ENCODE measurements at regions not wholly inside any gene's neighbourhood (a gene's known extent, or its start where the extent isn't known, plus 50 kb on each side); places are given as distances from the start of the nearest gene placed in this dataset.
"Not testable (repeated sequence)": the region's sequence is repeated elsewhere in the genome, so short reads cannot be mapped to it uniquely, and the experiment has no call there.

- CTCF ChIA-PET = no interaction called here
- POLR2A ChIA-PET = no interaction called here
Measured at GRCh38 chr9:135305546-135306180, 173.9 kb upstream of the PPP1R26 start.

GRCh38 chr9:135306699-135307098, 172.9 kb upstream of the PPP1R26 start:
- POLR2A ChIA-PET = no interaction called here
- CTCF ChIA-PET = no interaction called here

GRCh38 chr9:135307300-135307699, 172.3 kb upstream of the PPP1R26 start:
- ChIA-PET CTCF (interaction anchor here (0.6 kb wide), 1 partner anchor 698 kb away, joined by 3 read pairs; no protein-coding TSS in a partner anchor), POLR2A (no interaction called here)

GRCh38 chr9:135307919-135308318, 171.7 kb upstream of the PPP1R26 start:
- CTCF ChIA-PET = interaction anchor here (0.6 kb wide), 1 partner anchor 699 kb away, joined by 3 read pairs; no protein-coding TSS in a partner anchor

GRCh38 chr9:135308821-135309762, 170.5 kb upstream of the PPP1R26 start:
- ChIA-PET POLR2A (no interaction called here), CTCF (no interaction called here)

More at GRCh38 chr9:135307919-135308318, 171.7 kb upstream of the PPP1R26 start:
- POLR2A ChIA-PET = not testable (repeated sequence)

GRCh38 chr9:135309763-135310125, 169.8 kb upstream of the PPP1R26 start:
- POLR2A ChIA-PET = no interaction called here
- CTCF ChIA-PET = no interaction called here

GRCh38 chr9:135310134-135310533, 169.4 kb upstream of the PPP1R26 start:
- POLR2A ChIA-PET = no interaction called here
- CTCF ChIA-PET = no interaction called here

- ChIA-PET POLR2A (no interaction called here), CTCF (no interaction called here)
Measured at GRCh38 chr9:135315572-135315971, 164.0 kb upstream of the PPP1R26 start.

GRCh38 chr9:135320331-135320730, 159.3 kb upstream of the PPP1R26 start:
- ChIA-PET POLR2A (no interaction called here), CTCF (no interaction called here)

GRCh38 chr9:135320943-135321342, 158.6 kb upstream of the PPP1R26 start:
- ChIA-PET CTCF (no interaction called here), POLR2A (no interaction called here)

GRCh38 chr9:135321580-135321979, 158.0 kb upstream of the PPP1R26 start:
- CTCF ChIA-PET = no interaction called here

GRCh38 chr9:135324329-135324728, 155.3 kb upstream of the PPP1R26 start:
- ChIA-PET CTCF (no interaction called here), POLR2A (no interaction called here)

More at GRCh38 chr9:135321580-135321979, 158.0 kb upstream of the PPP1R26 start:
- POLR2A ChIA-PET = no interaction called here

- CTCF ChIA-PET = no interaction called here
- POLR2A ChIA-PET = no interaction called here
Measured at GRCh38 chr9:135326141-135326540, 153.4 kb upstream of the PPP1R26 start.

- CTCF ChIA-PET = no interaction called here
- POLR2A ChIA-PET = no interaction called here
Measured at GRCh38 chr9:135326633-135327152, 152.9 kb upstream of the PPP1R26 start.

- ChIA-PET CTCF (no interaction called here), POLR2A (no interaction called here)
Measured at GRCh38 chr9:135328485-135329417, 150.8 kb upstream of the PPP1R26 start.

- CTCF ChIA-PET = no interaction called here
- POLR2A ChIA-PET = no interaction called here
Measured at GRCh38 chr9:135329571-135330306, 149.8 kb upstream of the PPP1R26 start.

GRCh38 chr9:135330307-135330631, 149.3 kb upstream of the PPP1R26 start:
- ChIA-PET POLR2A (no interaction called here), CTCF (no interaction called here)

- ChIA-PET CTCF (no interaction called here), POLR2A (no interaction called here)
Measured at GRCh38 chr9:135330685-135331590, 148.6 kb upstream of the PPP1R26 start.

GRCh38 chr9:135332516-135332915, 147.1 kb upstream of the PPP1R26 start:
- CTCF ChIA-PET = no interaction called here

More at GRCh38 chr9:135332516-135332915, 147.1 kb upstream of the PPP1R26 start:
- POLR2A ChIA-PET = no interaction called here

Measured in activated CD8-positive, alpha-beta memory T cell treated with anti-CD3 and anti-CD28 coated beads for 36 hours (primary cell).